GM12872 (cell line): ENCODE measurements at regions not wholly inside any gene's neighbourhood (a gene's known extent, or its start where the extent isn't known, plus 50 kb on each side); places are given as distances from the start of the nearest gene placed in this dataset.

ENCODE experiments used
- TF ChIP-seq, protein P1 (sequence below): IDR thresholded peaks from 3 replicates; pipeline ENCODE4 v1.5.1; 2011; ENCODE audit warnings: low read depth, mild to moderate bottlenecking, low read length, moderate library complexity; ENCODE audit not compliant: insufficient read depth

DNA sequence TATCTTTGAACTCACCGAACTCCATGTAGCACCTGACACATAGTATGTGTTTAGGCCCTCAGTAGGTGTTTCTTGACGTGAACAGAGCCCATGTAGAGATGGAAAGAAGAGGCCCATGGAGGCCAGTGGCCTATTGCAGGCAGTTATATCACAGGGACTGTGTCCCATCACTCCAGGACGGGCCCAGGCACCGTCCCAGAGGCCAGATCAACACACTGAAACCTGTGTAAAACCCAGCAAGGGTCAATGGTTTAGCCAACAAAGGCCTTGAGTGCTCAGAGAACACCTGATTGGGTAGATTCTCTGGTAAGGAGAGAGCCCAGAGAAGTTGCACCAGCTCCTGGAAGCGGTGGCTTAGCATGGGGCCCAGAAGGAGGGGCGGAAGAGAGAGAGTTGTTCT, 82.8 kb downstream of the INHBB start:
- TF ChIP-seq, protein P1, sequence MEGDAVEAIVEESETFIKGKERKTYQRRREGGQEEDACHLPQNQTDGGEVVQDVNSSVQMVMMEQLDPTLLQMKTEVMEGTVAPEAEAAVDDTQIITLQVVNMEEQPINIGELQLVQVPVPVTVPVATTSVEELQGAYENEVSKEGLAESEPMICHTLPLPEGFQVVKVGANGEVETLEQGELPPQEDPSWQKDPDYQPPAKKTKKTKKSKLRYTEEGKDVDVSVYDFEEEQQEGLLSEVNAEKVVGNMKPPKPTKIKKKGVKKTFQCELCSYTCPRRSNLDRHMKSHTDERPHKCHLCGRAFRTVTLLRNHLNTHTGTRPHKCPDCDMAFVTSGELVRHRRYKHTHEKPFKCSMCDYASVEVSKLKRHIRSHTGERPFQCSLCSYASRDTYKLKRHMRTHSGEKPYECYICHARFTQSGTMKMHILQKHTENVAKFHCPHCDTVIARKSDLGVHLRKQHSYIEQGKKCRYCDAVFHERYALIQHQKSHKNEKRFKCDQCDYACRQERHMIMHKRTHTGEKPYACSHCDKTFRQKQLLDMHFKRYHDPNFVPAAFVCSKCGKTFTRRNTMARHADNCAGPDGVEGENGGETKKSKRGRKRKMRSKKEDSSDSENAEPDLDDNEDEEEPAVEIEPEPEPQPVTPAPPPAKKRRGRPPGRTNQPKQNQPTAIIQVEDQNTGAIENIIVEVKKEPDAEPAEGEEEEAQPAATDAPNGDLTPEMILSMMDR = no peak

DNA sequence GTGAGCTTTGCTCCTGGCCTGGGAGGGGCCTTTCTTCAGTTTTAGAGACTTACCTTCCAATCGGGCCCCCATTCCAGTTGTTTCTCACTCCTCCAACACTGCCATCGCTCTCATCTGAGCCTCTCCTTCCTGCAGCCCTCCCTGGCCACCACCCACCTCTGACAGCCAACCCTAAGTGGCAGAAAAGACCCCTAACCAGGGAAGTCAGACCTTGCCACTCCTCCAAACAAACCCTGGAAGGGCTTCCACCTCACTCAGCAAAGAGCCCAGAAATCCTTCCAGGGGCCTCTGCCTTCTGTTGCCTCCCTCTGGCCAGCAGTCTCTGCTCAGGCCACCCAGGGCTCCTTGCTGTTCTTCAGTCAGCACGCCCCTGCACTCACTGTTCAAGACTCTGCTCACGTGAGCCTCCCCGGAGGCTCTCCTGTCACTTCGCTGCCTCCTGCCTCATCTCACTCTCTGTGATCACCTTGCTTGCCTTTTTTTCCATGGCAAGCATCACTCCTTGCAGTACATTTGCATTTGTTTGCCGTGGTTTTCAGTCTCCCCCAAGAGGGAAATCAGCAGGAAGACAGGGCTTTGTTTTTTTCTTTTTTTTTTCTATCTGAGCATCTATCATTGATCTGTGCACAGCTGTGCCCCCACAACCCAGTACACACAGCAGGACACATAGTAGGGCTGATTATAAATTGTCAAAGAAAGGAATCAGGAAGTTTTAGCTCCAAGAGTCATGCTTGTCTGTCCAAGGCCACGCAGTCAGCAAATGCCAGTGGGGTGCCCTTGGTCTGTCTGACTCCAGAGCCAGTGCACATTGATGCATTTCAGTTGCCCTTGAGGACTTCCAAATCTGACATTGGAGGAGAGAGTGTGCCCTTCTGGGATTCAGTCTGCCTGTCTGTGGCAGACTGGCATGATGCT, 83.9 kb downstream of the INHBB start:
- TF ChIP-seq, protein P1 = no peak

DNA sequence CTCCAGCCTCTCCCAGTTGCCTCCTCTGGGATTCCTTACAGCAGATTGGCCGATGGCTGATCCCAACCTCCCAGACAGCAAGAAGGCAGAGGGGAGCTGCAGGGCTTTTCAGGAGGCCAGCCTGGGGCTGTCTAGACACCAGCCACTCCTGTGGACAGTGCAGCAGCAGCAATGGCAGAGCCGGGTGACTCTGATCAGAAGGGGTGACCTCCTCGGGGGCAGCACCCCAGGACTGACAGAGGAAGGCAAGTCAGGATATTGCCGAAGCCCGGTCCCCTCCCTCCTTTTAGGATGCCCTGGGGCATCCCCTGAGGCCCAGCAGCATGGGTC, 84.5 kb downstream of the INHBB start:
- TF ChIP-seq, protein P1 = no peak

DNA sequence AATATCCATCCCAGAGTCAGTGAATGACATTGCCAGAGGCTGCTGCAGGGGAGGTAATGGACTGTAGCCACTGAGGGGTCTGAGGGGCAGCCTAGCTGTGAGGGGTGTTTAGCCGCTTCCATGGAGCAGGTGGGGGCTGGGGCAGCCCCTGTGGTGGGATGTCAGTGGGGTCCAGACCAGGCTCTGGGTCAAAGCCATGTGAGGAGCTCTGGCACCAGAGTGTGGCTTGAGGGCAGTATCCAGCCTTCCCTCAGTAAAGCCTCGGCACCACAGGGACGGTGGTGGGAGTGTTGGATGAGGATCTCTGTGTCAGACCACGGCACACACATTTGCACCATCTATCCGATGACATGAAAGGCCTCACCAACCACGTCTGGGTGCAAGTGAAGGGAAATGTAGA, 85.0 kb downstream of the INHBB start:
- TF ChIP-seq, protein P1 = no peak

DNA sequence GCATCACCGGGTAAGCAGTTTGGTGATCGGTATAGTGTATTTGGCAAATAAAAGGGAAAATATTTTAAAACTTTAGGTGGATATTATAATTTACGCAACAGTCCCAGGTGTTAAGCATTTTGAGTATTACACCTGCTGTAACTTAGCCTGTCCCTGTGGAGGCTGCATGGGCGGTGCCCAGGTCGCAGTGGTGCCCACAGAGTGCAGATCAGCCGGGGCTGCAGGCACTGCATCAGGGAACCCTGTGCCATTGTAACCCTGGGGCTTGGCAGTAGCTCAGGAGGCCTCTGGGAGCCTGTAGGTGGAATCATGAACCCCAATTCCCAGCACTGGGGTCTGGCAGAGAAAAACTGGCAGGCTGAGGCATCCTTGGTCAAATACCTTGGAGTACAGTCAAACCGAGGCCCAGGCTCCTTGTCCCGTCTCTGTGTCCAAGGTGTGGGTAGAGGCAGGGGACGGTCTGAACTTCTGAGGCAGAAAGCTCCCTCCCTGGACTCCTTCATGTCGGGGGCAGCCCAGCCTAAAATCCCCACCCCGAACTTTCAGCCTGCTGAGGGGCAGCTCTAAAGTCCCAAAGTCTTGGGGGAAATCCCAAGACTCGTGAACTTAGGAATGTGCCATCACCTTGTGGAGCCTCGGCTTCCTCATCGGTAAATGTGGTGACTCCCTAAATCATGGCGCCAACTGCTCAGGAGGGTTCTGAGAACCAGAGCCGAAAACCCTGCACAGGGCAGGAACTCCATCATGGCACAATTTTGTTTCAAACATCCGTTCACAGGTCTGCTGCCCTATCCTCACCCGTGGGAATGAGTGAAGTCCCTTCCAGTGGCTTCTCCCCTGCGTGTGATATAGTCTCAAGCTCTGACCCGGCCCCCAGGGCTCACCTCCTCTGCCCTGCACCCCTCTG, 85.7 kb downstream of the INHBB start:
- TF ChIP-seq, protein P1 = no peak

DNA sequence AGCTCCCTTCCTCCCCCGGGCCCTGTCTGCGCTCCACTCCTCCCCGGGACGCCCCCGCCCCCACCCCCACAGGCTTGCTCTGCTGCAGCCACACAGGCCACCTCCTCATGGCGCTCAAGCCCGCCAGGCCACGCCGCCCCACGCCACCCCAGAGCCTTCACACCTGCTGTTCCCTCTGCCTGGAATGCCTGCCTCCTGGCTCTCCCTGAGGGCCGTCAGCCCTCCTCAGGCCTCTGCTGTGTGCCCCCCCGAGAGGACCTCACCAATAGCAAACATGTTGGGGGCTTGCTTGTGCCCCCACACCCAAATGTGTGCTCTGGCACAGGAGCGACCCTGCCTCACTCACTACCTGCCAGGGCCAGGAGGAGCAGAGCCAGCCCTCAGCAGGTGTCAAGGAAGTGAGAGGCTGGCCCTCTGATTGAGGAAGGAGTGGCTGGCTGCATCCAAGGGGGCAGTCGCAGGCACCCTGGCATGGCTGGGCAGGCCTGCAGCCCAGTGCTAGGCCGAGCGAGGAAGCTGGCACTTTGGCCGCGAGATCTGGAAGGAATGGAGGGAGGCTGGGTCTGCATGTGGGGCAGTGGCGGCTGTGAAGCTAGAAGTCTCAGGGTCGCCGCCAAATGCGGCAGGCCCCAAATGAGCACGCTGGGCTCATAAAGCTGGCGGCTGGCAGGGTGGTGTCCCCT, 86.5 kb downstream of the INHBB start:
- TF ChIP-seq, protein P1 = no peak
